ENCODE measurements at regions not wholly inside any gene's neighbourhood (a gene's known extent, or its start where the extent isn't known, plus 50 kb on each side); places are given as distances from the start of the nearest gene placed in this dataset.
"Not testable (repeated sequence)": the region's sequence is repeated elsewhere in the genome, so short reads cannot be mapped to it uniquely, and the experiment has no call there.

GRCh38 chr7:125098377-125098970 lies 168.8 kb upstream of the POT1 start:
- no peaks in the 10 kb centered on the region for H3K4me1 ChIP-seq (ENCODE audit: control insufficient read depth, insufficient read depth, low read length)
- no peak for DNase-seq
- no peak overlapping the region for H3K27ac ChIP-seq (ENCODE audit: low read length)
- no peak overlapping the region for H3K4me3 ChIP-seq (ENCODE audit: low read length)
- H3K27me3 ChIP-seq (ENCODE audit: control insufficient read depth, insufficient read depth, low read length): no peaks in the 10 kb centered on the region
- WGBS (ENCODE audit: insufficient coverage, low lambda C conversion rate): 100% methylated on average over 1 of the region's 1 CpG
- no peaks in the 10 kb centered on the region for H3K9me3 ChIP-seq (ENCODE audit: control insufficient read depth, low read depth, low read length)
- no peaks in the 10 kb centered on the region for H3K36me3 ChIP-seq (ENCODE audit: control insufficient read depth, insufficient read depth, low read length)

DNA sequence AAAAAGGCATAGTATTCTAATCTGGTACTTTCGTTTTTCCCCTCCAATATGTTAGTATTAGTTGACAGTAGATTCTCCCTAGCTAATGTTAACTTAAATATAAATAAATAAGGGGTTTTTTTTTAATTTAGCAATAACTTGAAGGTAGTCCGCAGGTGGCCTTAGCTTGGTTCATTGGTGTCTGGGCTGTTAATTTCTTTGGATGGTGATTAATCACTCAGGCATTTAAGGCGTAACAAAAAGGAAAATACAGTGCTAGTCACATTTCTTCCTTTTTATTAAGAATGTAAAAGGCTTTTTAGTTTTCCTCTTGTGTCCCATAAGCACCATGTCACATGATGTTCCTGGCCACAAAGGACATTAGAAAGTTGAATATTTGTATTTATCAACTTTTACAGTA lies 161.0 kb upstream of the POT1 start:
- no peak for DNase-seq
- H3K4me3 ChIP-seq (ENCODE audit: low read length): no peak overlapping the region

GRCh38 chr7:125089171-125089570 lies 159.5 kb upstream of the POT1 start:
- Histone ChIP-seq H3K27me3 (ENCODE audit: control insufficient read depth, insufficient read depth, low read length) (no peaks in the 10 kb centered on the region), H3K36me3 (ENCODE audit: control insufficient read depth, insufficient read depth, low read length) (no peaks in the 10 kb centered on the region), H3K4me3 (ENCODE audit: low read length) (no peak overlapping the region), H3K4me1 (ENCODE audit: control insufficient read depth, insufficient read depth, low read length) (no peaks in the 10 kb centered on the region), H3K9me3 (ENCODE audit: control insufficient read depth, low read depth, low read length) (no peaks in the 10 kb centered on the region), H3K27ac (ENCODE audit: low read length) (no peak overlapping the region)
- 100% methylated on average over 1 of the region's 3 CpGs for WGBS (ENCODE audit: insufficient coverage, low lambda C conversion rate)
- no peak for DNase-seq

More for the DNA sequence above, 161.0 kb upstream of the POT1 start:
- no peak overlapping the region for H3K27ac ChIP-seq (ENCODE audit: low read length)
- no peaks in the 10 kb centered on the region for H3K36me3 ChIP-seq (ENCODE audit: control insufficient read depth, insufficient read depth, low read length)
- 100% methylated on average over 2 of the region's 3 CpGs for WGBS (ENCODE audit: insufficient coverage, low lambda C conversion rate)
- no peaks in the 10 kb centered on the region for H3K9me3 ChIP-seq (ENCODE audit: control insufficient read depth, low read depth, low read length)
- no peaks in the 10 kb centered on the region for H3K4me1 ChIP-seq (ENCODE audit: control insufficient read depth, insufficient read depth, low read length)
- no peaks in the 10 kb centered on the region for H3K27me3 ChIP-seq (ENCODE audit: control insufficient read depth, insufficient read depth, low read length)

GRCh38 chr7:125088555-125088954 lies 158.9 kb upstream of the POT1 start:
- H3K4me3 ChIP-seq (ENCODE audit: low read length): no peak overlapping the region
- 100% methylated on average over 1 of the region's 1 CpG for WGBS (ENCODE audit: insufficient coverage, low lambda C conversion rate)
- H3K27me3 ChIP-seq (ENCODE audit: control insufficient read depth, insufficient read depth, low read length): no peaks in the 10 kb centered on the region
- no peaks in the 10 kb centered on the region for H3K9me3 ChIP-seq (ENCODE audit: control insufficient read depth, low read depth, low read length)
- no peaks in the 10 kb centered on the region for H3K36me3 ChIP-seq (ENCODE audit: control insufficient read depth, insufficient read depth, low read length)
- no peaks in the 10 kb centered on the region for H3K4me1 ChIP-seq (ENCODE audit: control insufficient read depth, insufficient read depth, low read length)
- H3K27ac ChIP-seq (ENCODE audit: low read length): no peak overlapping the region
- DNase-seq: no peak

DNA sequence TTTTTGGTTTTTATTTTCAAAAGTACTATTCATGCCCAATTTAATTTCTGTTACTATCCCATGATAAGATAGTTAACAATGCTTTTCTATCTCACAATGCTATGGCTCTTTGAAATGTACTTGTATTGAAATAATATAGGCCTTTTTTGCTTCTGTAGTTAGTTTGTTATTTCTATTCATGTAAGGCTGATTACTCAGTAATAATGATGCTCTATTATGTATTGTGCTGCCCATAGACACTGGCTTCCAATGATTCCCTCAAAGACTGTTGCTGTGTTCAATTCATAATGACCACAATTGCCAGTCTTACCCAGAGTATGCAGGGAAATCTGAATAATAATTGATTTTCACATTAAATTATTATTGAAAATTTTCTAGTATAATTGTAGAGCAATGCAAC lies 155.5 kb upstream of the POT1 start:
- no peak overlapping the region for H3K27ac ChIP-seq (ENCODE audit: low read length)
- H3K36me3 ChIP-seq (ENCODE audit: control insufficient read depth, insufficient read depth, low read length): no peaks in the 10 kb centered on the region
- H3K27me3 ChIP-seq (ENCODE audit: control insufficient read depth, insufficient read depth, low read length): no peaks in the 10 kb centered on the region
- H3K9me3 ChIP-seq (ENCODE audit: control insufficient read depth, low read depth, low read length): no peaks in the 10 kb centered on the region
- no peak overlapping the region for H3K4me3 ChIP-seq (ENCODE audit: low read length)
- no peaks in the 10 kb centered on the region for H3K4me1 ChIP-seq (ENCODE audit: control insufficient read depth, insufficient read depth, low read length)
- DNase-seq: no peak

- Histone ChIP-seq H3K9me3 (ENCODE audit: control insufficient read depth, low read depth, low read length) (no peaks in the 10 kb centered on the region), H3K4me1 (ENCODE audit: control insufficient read depth, insufficient read depth, low read length) (no peaks in the 10 kb centered on the region), H3K27ac (ENCODE audit: low read length) (no peak overlapping the region), H3K27me3 (ENCODE audit: control insufficient read depth, insufficient read depth, low read length) (no peaks in the 10 kb centered on the region), H3K36me3 (ENCODE audit: control insufficient read depth, insufficient read depth, low read length) (no peaks in the 10 kb centered on the region), H3K4me3 (ENCODE audit: low read length) (no peak overlapping the region)
- no peak for DNase-seq
- no CpG with 5 or more reads among the region's 1 CpG for WGBS (ENCODE audit: insufficient coverage, low lambda C conversion rate)
Observed at GRCh38 chr7:125084196-125084595, 154.6 kb upstream of the POT1 start.

GRCh38 chr7:125074141-125074540 lies 144.5 kb upstream of the POT1 start:
- no peaks in the 10 kb centered on the region for H3K27me3 ChIP-seq (ENCODE audit: control insufficient read depth, insufficient read depth, low read length)
- no peak overlapping the region for H3K27ac ChIP-seq (ENCODE audit: low read length)
- peaks cover 5% of the 10 kb centered on the region for H3K4me1 ChIP-seq (ENCODE audit: control insufficient read depth, insufficient read depth, low read length)
- H3K4me3 ChIP-seq (ENCODE audit: low read length): no peak overlapping the region
- 48% methylated on average over 2 of the region's 3 CpGs for WGBS (ENCODE audit: insufficient coverage, low lambda C conversion rate)
- H3K9me3 ChIP-seq (ENCODE audit: control insufficient read depth, low read depth, low read length): peaks cover 3% of the 10 kb centered on the region
- no peaks in the 10 kb centered on the region for H3K36me3 ChIP-seq (ENCODE audit: control insufficient read depth, insufficient read depth, low read length)
- no peak for DNase-seq

GRCh38 chr7:125065546-125065945 lies 135.9 kb upstream of the POT1 start:
- Histone ChIP-seq H3K9me3 (ENCODE audit: control insufficient read depth, low read depth, low read length) (no peaks in the 10 kb centered on the region), H3K27ac (ENCODE audit: low read length) (no peak overlapping the region), H3K4me3 (ENCODE audit: low read length) (no peak overlapping the region), H3K4me1 (ENCODE audit: control insufficient read depth, insufficient read depth, low read length) (peaks cover 10% of the 10 kb centered on the region), H3K36me3 (ENCODE audit: control insufficient read depth, insufficient read depth, low read length) (no peaks in the 10 kb centered on the region), H3K27me3 (ENCODE audit: control insufficient read depth, insufficient read depth, low read length) (no peaks in the 10 kb centered on the region)
- DNase-seq: no peak
- WGBS (ENCODE audit: insufficient coverage, low lambda C conversion rate): 100% methylated on average over 1 of the region's 1 CpG

DNA sequence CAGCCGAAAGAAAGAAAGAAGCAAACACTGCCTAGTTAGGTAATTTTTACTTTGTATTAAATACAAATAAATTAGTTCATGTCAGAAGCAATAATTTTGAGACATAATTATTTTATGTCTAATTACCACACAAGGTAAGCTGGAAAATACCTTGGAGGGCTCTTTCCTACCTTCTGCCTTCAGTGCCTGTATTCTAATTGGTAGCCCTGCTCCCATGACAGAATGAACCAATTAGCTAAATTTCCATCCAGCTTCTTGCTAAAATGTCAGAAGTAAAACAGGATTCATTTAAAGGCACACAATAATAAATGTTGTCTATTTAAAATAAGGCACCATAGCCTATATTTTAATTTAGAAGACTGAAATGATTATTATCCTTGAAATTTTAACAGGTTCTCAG lies 135.4 kb upstream of the POT1 start:
- H3K9me3 ChIP-seq (ENCODE audit: control insufficient read depth, low read depth, low read length): no peaks in the 10 kb centered on the region
- H3K27ac ChIP-seq (ENCODE audit: low read length): no peak overlapping the region
- no peak overlapping the region for H3K4me3 ChIP-seq (ENCODE audit: low read length)
- WGBS (ENCODE audit: insufficient coverage, low lambda C conversion rate): 80% methylated on average over 1 of the region's 1 CpG
- no peaks in the 10 kb centered on the region for H3K27me3 ChIP-seq (ENCODE audit: control insufficient read depth, insufficient read depth, low read length)
- H3K4me1 ChIP-seq (ENCODE audit: control insufficient read depth, insufficient read depth, low read length): peaks cover 5% of the 10 kb centered on the region
- no peaks in the 10 kb centered on the region for H3K36me3 ChIP-seq (ENCODE audit: control insufficient read depth, insufficient read depth, low read length)
- DNase-seq: no peak

- no peak overlapping the region for H3K27ac ChIP-seq (ENCODE audit: low read length)
- 100% methylated on average over 1 of the region's 2 CpGs for WGBS (ENCODE audit: insufficient coverage, low lambda C conversion rate)
- peaks cover 9% of the 10 kb centered on the region for H3K4me1 ChIP-seq (ENCODE audit: control insufficient read depth, insufficient read depth, low read length)
- H3K9me3 ChIP-seq (ENCODE audit: control insufficient read depth, low read depth, low read length): no peaks in the 10 kb centered on the region
- no peaks in the 10 kb centered on the region for H3K36me3 ChIP-seq (ENCODE audit: control insufficient read depth, insufficient read depth, low read length)
- H3K27me3 ChIP-seq (ENCODE audit: control insufficient read depth, insufficient read depth, low read length): no peaks in the 10 kb centered on the region
- DNase-seq: no peak
- H3K4me3 ChIP-seq (ENCODE audit: low read length): no peak overlapping the region
Observed at GRCh38 chr7:125061776-125062397, 132.3 kb upstream of the POT1 start.

DNA sequence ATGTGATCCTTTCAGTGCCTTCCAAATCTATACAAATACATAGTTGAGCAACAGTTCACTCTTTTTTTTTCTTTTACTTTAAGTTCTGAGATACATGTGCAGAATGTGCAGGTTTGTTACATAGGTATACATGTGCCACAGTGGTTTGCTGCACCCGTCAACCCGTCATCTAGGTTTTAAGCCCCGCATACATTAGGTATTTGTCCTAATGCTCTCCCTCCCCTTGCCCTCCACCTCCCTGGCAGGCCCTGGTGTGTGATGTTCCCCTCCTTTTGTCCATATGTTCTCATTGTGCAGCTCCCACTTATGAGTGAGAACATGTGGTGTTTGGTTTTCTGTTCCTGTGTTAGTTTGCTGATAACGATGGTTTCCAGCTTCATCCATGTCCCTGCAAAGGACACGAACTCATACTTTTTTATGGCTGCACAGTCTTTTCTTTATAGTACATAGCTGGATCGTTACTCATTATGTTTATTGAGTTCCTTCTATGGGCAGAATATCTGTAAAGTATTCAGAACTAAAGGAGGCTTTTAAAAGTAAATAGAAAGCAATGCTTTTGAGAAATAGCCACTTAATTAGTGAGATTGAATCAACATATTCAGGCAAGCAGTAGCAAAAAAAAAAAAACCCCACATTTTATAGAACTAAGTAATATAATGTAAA lies 131.6 kb upstream of the POT1 start:
- peak in 1 of 2 donors; percentile 4 for DNase-seq
- not testable (repeated sequence) for H3K9me3 ChIP-seq (ENCODE audit: control insufficient read depth, low read depth, low read length); H3K27ac ChIP-seq (ENCODE audit: low read length); H3K4me3 ChIP-seq (ENCODE audit: low read length); H3K36me3 ChIP-seq (ENCODE audit: control insufficient read depth, insufficient read depth, low read length); H3K4me1 ChIP-seq (ENCODE audit: control insufficient read depth, insufficient read depth, low read length); H3K27me3 ChIP-seq (ENCODE audit: control insufficient read depth, insufficient read depth, low read length)
- no CpG with 5 or more reads among the region's 6 CpGs for WGBS (ENCODE audit: insufficient coverage, low lambda C conversion rate)

Measured in large intestine (tissue), 3 donors.